K562 (cell line): ENCODE measurements at regions not wholly inside any gene's neighbourhood (a gene's known extent, or its start where the extent isn't known, plus 50 kb on each side); places are given as distances from the start of the nearest gene placed in this dataset.

Experiments
- ARID3B ChIP-seq: fragments of 250-450 bp; sonication (Bioruptor Pico); IDR thresholded peaks from 2 replicates; pipeline ENCODE4 v1.4.0; 2020; ENCODE audit warnings: borderline replicate concordance
- GTF2F1 ChIP-seq: IDR thresholded peaks from 2 replicates; pipeline ENCODE4 v1.6.1; 2011; ENCODE audit warnings: low read depth, low read length, improper control_type of control experiment
- KDM2B ChIP-seq: fragments of 250-450 bp; sonication (Bioruptor Pico); IDR thresholded peaks from 2 replicates; pipeline ENCODE4 v1.8.0; 2021; ENCODE audit warnings: mild to moderate bottlenecking, moderate library complexity
- MEIS2 ChIP-seq: fragments of 450-650 bp; IDR thresholded peaks from 2 replicates; pipeline ENCODE4 v1.6.1; 2014; ENCODE audit warnings: mild to moderate bottlenecking; ENCODE audit not compliant: partially characterized antibody
- REST ChIP-seq, 2 experiments: fragments of 450-650 bp; formaldehyde crosslinking in 1 of 2; IDR thresholded peaks; 2 replicates each; pipeline versions ENCODE4 v1.4.0 to v1.6.1; 2014 to 2020; ENCODE audit warnings: mild to moderate bottlenecking in 2 of 2, borderline replicate concordance in 1 of 2, low read depth in 1 of 2
- SRSF9 ChIP-seq: fragments of 200-400 bp; formaldehyde crosslinking; IDR thresholded peaks from 2 replicates; pipeline ENCODE4 v1.6.1; 2017; ENCODE audit warnings: low read depth, low read length, borderline replicate concordance
- TAF1 ChIP-seq: IDR thresholded peaks from 2 replicates; pipeline ENCODE4 v1.6.1; 2011; ENCODE audit warnings: mild to moderate bottlenecking, low read length, moderate library complexity; ENCODE audit not compliant: insufficient read depth, control insufficient read depth, severe bottlenecking; ENCODE audit errors: extremely low read depth
- XRCC3 ChIP-seq: fragments of 450-650 bp; IDR thresholded peaks from 2 replicates; pipeline ENCODE4 v1.6.1; 2017; ENCODE audit warnings: mild to moderate bottlenecking, moderate library complexity
- ZBTB34 ChIP-seq: fragments of 250-450 bp; sonication (Bioruptor Pico); IDR thresholded peaks from 2 replicates; pipeline ENCODE4 v1.8.0; 2021; ENCODE audit warnings: mild to moderate bottlenecking, moderate library complexity
- ZKSCAN1 ChIP-seq: fragments of 150-350 bp; IDR thresholded peaks from 2 replicates; pipeline ENCODE4 v1.6.1; 2016; ENCODE audit warnings: low read depth, low read length
- ZNF175 ChIP-seq: fragments of 200-800 bp; sonication (Bioruptor generic); IDR thresholded peaks from 2 replicates; pipeline ENCODE4 v1.6.1; 2016; ENCODE audit warnings: low read depth, mild to moderate bottlenecking, missing genetic modification characterization, missing compliant biosample characterization
- ZNF3 ChIP-seq: fragments of 250-450 bp; sonication (Bioruptor Pico); IDR thresholded peaks from 2 replicates; pipeline ENCODE4 v1.5.0; 2021; ENCODE audit warnings: mild to moderate bottlenecking, moderate library complexity
- ZNF583 ChIP-seq: fragments of 250-450 bp; sonication (Bioruptor Pico); IDR thresholded peaks from 2 replicates; pipeline ENCODE4 v1.4.0; 2020
- ZNF764 ChIP-seq: fragments of 250-450 bp; sonication (Bioruptor Pico); IDR thresholded peaks from 2 replicates; pipeline ENCODE4 v1.4.0; 2020; ENCODE audit warnings: low read depth, mild to moderate bottlenecking, moderate library complexity
- TF ChIP-seq, protein P1 (sequence below): fragments of 250-450 bp; sonication (Bioruptor Pico); IDR thresholded peaks from 2 replicates; pipeline ENCODE4 v1.5.0; 2020; ENCODE audit warnings: mild to moderate bottlenecking, borderline replicate concordance

- TF ChIP-seq REST (IDR thresholded peaks at IDR 0.05; ENCODE audit: borderline replicate concordance): peak; percentile 43; the same call in 1 of the 2 replicates
- no peak for TF ChIP-seq REST (CRISPR knock-in tag; IDR thresholded peaks at IDR 0.05; ENCODE audit: low read depth)
- TF ChIP-seq MEIS2: no peak
- no peak for TF ChIP-seq ZNF175 (CRISPR knock-in tag)
- TF ChIP-seq KDM2B: no peak
- no peak for TF ChIP-seq ARID3B (CRISPR knock-in tag)
- TF ChIP-seq ZNF583: no peak
- no peak for TF ChIP-seq ZKSCAN1
- TF ChIP-seq ZBTB34: no peak
- TF ChIP-seq, protein P1, sequence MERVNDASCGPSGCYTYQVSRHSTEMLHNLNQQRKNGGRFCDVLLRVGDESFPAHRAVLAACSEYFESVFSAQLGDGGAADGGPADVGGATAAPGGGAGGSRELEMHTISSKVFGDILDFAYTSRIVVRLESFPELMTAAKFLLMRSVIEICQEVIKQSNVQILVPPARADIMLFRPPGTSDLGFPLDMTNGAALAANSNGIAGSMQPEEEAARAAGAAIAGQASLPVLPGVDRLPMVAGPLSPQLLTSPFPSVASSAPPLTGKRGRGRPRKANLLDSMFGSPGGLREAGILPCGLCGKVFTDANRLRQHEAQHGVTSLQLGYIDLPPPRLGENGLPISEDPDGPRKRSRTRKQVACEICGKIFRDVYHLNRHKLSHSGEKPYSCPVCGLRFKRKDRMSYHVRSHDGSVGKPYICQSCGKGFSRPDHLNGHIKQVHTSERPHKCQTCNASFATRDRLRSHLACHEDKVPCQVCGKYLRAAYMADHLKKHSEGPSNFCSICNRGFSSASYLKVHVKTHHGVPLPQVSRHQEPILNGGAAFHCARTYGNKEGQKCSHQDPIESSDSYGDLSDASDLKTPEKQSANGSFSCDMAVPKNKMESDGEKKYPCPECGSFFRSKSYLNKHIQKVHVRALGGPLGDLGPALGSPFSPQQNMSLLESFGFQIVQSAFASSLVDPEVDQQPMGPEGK: no peak
- no peak for TF ChIP-seq SRSF9
- TF ChIP-seq TAF1: no peak
- no peak for TF ChIP-seq ZNF764 (CRISPR knock-in tag)
- TF ChIP-seq GTF2F1: no peak
- no peak for TF ChIP-seq ZNF3
- no peak for TF ChIP-seq XRCC3
These were observed 79.4 kb downstream of the ESM1 start (continued) for GRCh38 chr5:54905942-54906537.
